ENCODE measurements at regions not wholly inside any gene's neighbourhood (a gene's known extent, or its start where the extent isn't known, plus 50 kb on each side); places are given as distances from the start of the nearest gene placed in this dataset.

DNA sequence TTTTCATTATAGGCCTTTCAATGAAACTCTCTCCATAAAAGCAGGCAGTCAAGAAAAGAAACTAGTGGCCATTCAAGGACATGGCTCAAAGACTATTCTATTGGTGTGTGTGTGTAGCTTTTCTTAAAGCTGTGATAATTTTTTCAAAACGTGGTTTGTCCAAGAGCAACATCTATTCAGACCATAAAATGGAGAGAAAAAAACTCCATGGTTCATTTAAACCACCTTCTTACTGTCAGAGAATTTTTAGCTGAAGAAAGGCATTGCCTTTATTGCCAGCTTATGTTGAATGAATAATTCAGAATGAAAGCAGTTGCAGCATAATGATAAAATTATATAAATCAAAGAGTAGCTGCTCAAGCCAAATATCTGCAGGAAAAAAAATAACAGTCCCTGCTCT is 325.5 kb downstream of the PCDH18 start (continued):
- TF ChIP-seq ZNF274 (IDR thresholded peaks at IDR 0.05; ENCODE audit: low read length) (no peak), ZNF274 (tag by site-specific recombination; IDR thresholded peaks at IDR 0.05; ENCODE audit: borderline replicate concordance) (no peak), ZNF600 (tag by site-specific recombination; IDR thresholded peaks at IDR 0.05) (no peak)
- TF ChIP-seq, protein P1, sequence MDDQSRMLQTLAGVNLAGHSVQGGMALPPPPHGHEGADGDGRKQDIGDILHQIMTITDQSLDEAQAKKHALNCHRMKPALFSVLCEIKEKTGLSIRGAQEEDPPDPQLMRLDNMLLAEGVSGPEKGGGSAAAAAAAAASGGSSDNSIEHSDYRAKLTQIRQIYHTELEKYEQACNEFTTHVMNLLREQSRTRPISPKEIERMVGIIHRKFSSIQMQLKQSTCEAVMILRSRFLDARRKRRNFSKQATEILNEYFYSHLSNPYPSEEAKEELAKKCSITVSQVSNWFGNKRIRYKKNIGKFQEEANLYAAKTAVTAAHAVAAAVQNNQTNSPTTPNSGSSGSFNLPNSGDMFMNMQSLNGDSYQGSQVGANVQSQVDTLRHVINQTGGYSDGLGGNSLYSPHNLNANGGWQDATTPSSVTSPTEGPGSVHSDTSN (CRISPR knock-in tag; IDR thresholded peaks at IDR 0.05), result no peak

DNA sequence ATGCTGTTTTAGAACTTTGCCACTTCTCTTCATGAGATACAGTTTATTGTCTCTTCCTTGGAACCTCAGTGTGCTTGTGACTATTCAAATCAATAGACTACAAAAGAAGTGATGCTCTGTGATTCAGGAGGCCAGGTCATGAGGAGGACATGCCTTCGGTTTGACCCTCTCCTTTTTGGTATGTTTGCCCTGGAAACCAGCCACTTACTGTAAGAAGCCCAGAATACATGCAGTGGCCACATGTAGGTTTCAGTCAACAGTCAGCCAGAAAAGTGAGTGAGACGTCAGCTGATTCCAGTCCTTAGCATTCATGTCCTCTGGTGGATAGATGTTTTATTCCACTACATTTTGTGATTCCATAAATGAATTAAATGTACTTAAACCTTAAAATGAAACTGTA is 328.7 kb downstream of the PCDH18 start:
- Histone ChIP-seq H3K36me3 (ENCODE audit: control insufficient read depth in 2 of 2, insufficient read depth in 1 of 2, low read length in 2 of 2) (no peaks in the 10 kb centered on the region), H3K27ac (ENCODE audit: extremely low read depth, low read depth, low read length) (no peak overlapping the region), H3K4me3 (ENCODE audit: low read depth, low read length) (no peak overlapping the region), H3K4me1 (ENCODE audit: control insufficient read depth, insufficient read depth, low read length) (no peaks in the 10 kb centered on the region), H3K9me3 (ENCODE audit: control insufficient read depth, insufficient read depth, low read depth, low read length) (no peaks in the 10 kb centered on the region)
- no peak for TF ChIP-seq ZNF776 (tag by site-specific recombination; IDR thresholded peaks at IDR 0.05; ENCODE audit: borderline replicate concordance)
- no peak for TF ChIP-seq ZNF24 (tag by site-specific recombination; IDR thresholded peaks at IDR 0.05)
- no peak for TF ChIP-seq ZNF660 (tag by site-specific recombination; IDR thresholded peaks at IDR 0.05)
- TF ChIP-seq ZNF785 (tag by site-specific recombination; IDR thresholded peaks at IDR 0.05), result no peak
- TF ChIP-seq, protein P2, sequence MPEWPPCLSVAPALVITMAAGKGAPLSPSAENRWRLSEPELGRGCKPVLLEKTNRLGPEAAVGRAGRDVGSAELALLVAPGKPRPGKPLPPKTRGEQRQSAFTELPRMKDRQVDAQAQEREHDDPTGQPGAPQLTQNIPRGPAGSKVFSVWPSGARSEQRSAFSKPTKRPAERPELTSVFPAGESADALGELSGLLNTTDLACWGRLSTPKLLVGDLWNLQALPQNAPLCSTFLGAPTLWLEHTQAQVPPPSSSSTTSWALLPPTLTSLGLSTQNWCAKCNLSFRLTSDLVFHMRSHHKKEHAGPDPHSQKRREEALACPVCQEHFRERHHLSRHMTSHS (tag by site-specific recombination; IDR thresholded peaks at IDR 0.05), result no peak
- no peak for TF ChIP-seq SETDB1 (IDR thresholded peaks at IDR 0.05; ENCODE audit: insufficient read length, low read length)
- TF ChIP-seq KLF16 (tag by site-specific recombination; IDR thresholded peaks at IDR 0.05), result no peak
- TF ChIP-seq, protein P3, sequence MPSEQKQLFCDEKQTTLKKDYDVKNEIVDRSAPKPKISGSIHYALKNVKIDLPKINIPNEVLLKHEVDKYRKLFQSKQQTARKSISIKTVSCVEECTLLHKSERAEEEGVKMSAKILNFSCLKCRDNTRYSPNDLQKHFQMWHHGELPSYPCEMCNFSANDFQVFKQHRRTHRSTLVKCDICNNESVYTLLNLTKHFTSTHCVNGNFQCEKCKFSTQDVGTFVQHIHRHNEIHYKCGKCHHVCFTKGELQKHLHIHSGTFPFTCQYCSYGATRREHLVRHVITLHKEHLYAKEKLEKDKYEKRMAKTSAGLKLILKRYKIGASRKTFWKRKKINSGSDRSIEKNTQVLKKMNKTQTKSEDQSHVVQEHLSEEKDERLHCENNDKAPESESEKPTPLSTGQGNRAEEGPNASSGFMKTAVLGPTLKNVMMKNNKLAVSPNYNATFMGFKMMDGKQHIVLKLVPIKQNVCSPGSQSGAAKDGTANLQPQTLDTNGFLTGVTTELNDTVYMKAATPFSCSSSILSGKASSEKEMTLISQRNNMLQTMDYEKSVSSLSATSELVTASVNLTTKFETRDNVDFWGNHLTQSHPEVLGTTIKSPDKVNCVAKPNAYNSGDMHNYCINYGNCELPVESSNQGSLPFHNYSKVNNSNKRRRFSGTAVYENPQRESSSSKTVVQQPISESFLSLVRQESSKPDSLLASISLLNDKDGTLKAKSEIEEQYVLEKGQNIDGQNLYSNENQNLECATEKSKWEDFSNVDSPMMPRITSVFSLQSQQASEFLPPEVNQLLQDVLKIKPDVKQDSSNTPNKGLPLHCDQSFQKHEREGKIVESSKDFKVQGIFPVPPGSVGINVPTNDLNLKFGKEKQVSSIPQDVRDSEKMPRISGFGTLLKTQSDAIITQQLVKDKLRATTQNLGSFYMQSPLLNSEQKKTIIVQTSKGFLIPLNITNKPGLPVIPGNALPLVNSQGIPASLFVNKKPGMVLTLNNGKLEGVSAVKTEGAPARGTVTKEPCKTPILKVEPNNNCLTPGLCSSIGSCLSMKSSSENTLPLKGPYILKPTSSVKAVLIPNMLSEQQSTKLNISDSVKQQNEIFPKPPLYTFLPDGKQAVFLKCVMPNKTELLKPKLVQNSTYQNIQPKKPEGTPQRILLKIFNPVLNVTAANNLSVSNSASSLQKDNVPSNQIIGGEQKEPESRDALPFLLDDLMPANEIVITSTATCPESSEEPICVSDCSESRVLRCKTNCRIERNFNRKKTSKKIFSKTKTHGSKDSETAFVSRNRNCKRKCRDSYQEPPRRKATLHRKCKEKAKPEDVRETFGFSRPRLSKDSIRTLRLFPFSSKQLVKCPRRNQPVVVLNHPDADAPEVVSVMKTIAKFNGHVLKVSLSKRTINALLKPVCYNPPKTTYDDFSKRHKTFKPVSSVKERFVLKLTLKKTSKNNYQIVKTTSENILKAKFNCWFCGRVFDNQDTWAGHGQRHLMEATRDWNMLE (tag by site-specific recombination; conservative IDR thresholded peaks at IDR 0.05; ENCODE audit: low read depth), result no peak
- no peak for TF ChIP-seq ZNF133 (tag by site-specific recombination; IDR thresholded peaks at IDR 0.05)
- no peak for TF ChIP-seq ZNF19 (tag by site-specific recombination; IDR thresholded peaks at IDR 0.05; ENCODE audit: low read depth)
- no peak for TF ChIP-seq RBAK (tag by site-specific recombination; IDR thresholded peaks at IDR 0.05)
- TF ChIP-seq, protein P4, sequence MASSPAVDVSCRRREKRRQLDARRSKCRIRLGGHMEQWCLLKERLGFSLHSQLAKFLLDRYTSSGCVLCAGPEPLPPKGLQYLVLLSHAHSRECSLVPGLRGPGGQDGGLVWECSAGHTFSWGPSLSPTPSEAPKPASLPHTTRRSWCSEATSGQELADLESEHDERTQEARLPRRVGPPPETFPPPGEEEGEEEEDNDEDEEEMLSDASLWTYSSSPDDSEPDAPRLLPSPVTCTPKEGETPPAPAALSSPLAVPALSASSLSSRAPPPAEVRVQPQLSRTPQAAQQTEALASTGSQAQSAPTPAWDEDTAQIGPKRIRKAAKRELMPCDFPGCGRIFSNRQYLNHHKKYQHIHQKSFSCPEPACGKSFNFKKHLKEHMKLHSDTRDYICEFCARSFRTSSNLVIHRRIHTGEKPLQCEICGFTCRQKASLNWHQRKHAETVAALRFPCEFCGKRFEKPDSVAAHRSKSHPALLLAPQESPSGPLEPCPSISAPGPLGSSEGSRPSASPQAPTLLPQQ (tag by site-specific recombination; IDR thresholded peaks at IDR 0.05), result no peak
- TF ChIP-seq ZNF292 (tag by site-specific recombination; IDR thresholded peaks at IDR 0.05; ENCODE audit: borderline replicate concordance, low read depth), result no peak
- TF ChIP-seq ZNF777 (tag by site-specific recombination; IDR thresholded peaks at IDR 0.05; ENCODE audit: borderline replicate concordance), result no peak
- TF ChIP-seq TCF7L2 (IDR thresholded peaks at IDR 0.05; ENCODE audit: borderline replicate concordance, low read depth, low read length), result no peak
- TF ChIP-seq, protein P5, sequence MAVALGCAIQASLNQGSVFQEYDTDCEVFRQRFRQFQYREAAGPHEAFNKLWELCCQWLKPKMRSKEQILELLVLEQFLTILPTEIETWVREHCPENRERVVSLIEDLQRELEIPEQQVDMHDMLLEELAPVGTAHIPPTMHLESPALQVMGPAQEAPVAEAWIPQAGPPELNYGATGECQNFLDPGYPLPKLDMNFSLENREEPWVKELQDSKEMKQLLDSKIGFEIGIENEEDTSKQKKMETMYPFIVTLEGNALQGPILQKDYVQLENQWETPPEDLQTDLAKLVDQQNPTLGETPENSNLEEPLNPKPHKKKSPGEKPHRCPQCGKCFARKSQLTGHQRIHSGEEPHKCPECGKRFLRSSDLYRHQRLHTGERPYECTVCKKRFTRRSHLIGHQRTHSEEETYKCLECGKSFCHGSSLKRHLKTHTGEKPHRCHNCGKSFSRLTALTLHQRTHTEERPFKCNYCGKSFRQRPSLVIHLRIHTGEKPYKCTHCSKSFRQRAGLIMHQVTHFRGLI (tag by site-specific recombination; IDR thresholded peaks at IDR 0.05), result no peak
- POLR2A ChIA-PET, result no interaction called here
- CTCF ChIA-PET, result no interaction called here
